Liver (tissue), 9 donors: ENCODE measurements at regions not wholly inside any gene's neighbourhood (a gene's known extent, or its start where the extent isn't known, plus 50 kb on each side); places are given as distances from the start of the nearest gene placed in this dataset. TPM values are rescaled to one million over a fixed set of nuclear protein-coding genes. Genes with fewer than 3 reads are reported as not detected.

Experiments used
- DNase-seq: peaks from one replicate; pipeline ENCODE4 v3.0.0-alpha.2; 2017; ENCODE audit warnings: low spot score
- H3K27ac ChIP-seq, 2 donors: one replicate each; pipeline ENCODE4 v1.7.0; 2013; ENCODE audit warnings: inconsistent platforms in 2 of 2, low read length in 2 of 2, control low read depth in 1 of 2, low read depth in 1 of 2, mild to moderate bottlenecking in 1 of 2
- H3K27me3 ChIP-seq, 4 donors: one replicate each; pipeline versions ENCODE4 v1.6.1 to v1.7.0; 2013; ENCODE audit warnings: low read length in 3 of 4, inconsistent platforms in 1 of 4, mild to moderate bottlenecking in 1 of 4, moderate library complexity in 1 of 4; ENCODE audit not compliant: control insufficient read depth in 4 of 4, insufficient read depth in 4 of 4
- H3K36me3 ChIP-seq, 4 donors: one replicate each; pipeline versions ENCODE4 v1.6.1 to v1.7.0; 2013; ENCODE audit warnings: low read length in 3 of 4, mild to moderate bottlenecking in 3 of 4, low read depth in 1 of 4, moderate library complexity in 1 of 4; ENCODE audit not compliant: control insufficient read depth in 4 of 4, insufficient read depth in 3 of 4
- H3K4me1 ChIP-seq, 4 donors: one replicate each; pipeline versions ENCODE4 v1.6.1 to v1.7.0; 2013; ENCODE audit warnings: low read length in 3 of 4, mild to moderate bottlenecking in 3 of 4, moderate library complexity in 1 of 4; ENCODE audit not compliant: control insufficient read depth in 4 of 4, insufficient read depth in 4 of 4
- H3K4me3 ChIP-seq, 3 donors: one replicate each; pipeline versions ENCODE4 v1.6.1 to v1.7.0; 2013; ENCODE audit warnings: low read length in 3 of 3, control low read depth in 1 of 3, low read depth in 1 of 3, mild to moderate bottlenecking in 1 of 3
- H3K9ac ChIP-seq, 2 donors: one replicate each; pipeline ENCODE4 v1.7.0; 2013; ENCODE audit warnings: low read length in 2 of 2, mild to moderate bottlenecking in 2 of 2, moderate library complexity in 2 of 2, control low read depth in 1 of 2, low read depth in 1 of 2
- H3K9me3 ChIP-seq, 4 donors: one replicate each; pipeline versions ENCODE4 v1.6.1 to v1.7.0; 2013; ENCODE audit warnings: low read length in 3 of 4; ENCODE audit not compliant: control insufficient read depth in 4 of 4
- EGR1 ChIP-seq, 2 donors: IDR thresholded peaks; 2 replicates each; pipeline ENCODE4 v1.6.1; 2016 to 2018; ENCODE audit warnings: antibody characterized with exemption in 2 of 2, low read depth in 2 of 2
- FOXA1 ChIP-seq: IDR thresholded peaks from 2 replicates; pipeline ENCODE4 v1.6.1; 2016; ENCODE audit warnings: antibody characterized with exemption
- FOXA2 ChIP-seq: IDR thresholded peaks from 2 replicates; pipeline ENCODE4 v1.6.1; 2016; ENCODE audit warnings: antibody characterized with exemption
- GABPA ChIP-seq, 2 donors: IDR thresholded peaks in 1 of 2; conservative IDR thresholded peaks in 1 of 2; 2 replicates each; pipeline ENCODE4 v1.6.1; 2016; ENCODE audit warnings: antibody characterized with exemption in 2 of 2, mild to moderate bottlenecking in 1 of 2, moderate library complexity in 1 of 2
- HNF4A ChIP-seq, 2 donors: conservative IDR thresholded peaks; 2 replicates each; pipeline ENCODE4 v1.6.1; 2016; ENCODE audit warnings: antibody characterized with exemption in 2 of 2, mild to moderate bottlenecking in 2 of 2
- HNF4G ChIP-seq: IDR thresholded peaks from 2 replicates; pipeline ENCODE4 v1.6.1; 2016; ENCODE audit warnings: antibody characterized with exemption
- RAD21 ChIP-seq, 2 donors: IDR thresholded peaks; 2 replicates each; pipeline ENCODE4 v1.6.1; 2016; ENCODE audit warnings: antibody characterized with exemption in 2 of 2, mild to moderate bottlenecking in 2 of 2
- RXRA ChIP-seq, 2 donors: IDR thresholded peaks; 2 replicates each; pipeline ENCODE4 v1.6.1; 2017 to 2018; ENCODE audit warnings: antibody characterized with exemption in 2 of 2, mild to moderate bottlenecking in 1 of 2
- TAF1 ChIP-seq: conservative IDR thresholded peaks from 2 replicates; pipeline ENCODE4 v1.6.1; 2016; ENCODE audit warnings: antibody characterized with exemption, mild to moderate bottlenecking
- YY1 ChIP-seq: IDR thresholded peaks from 2 replicates; pipeline ENCODE4 v1.6.1; 2016; ENCODE audit warnings: antibody characterized with exemption, mild to moderate bottlenecking
- WGBS: extraction: QIAGEN DNeasy Blood & Tissue Kit; methylation state at CpG from one replicate; pipeline ENCODE4 v1.1.7; 2013; 5-methylcytosine and 5-hydroxymethylcytosine counted together
- small RNA-seq: library from RNA; depleted of rRNA; stranded (forward); fragments of <200 nt; gene quantifications from one replicate; pipeline ENCODE3, GENCODE V24; 2014
- TF ChIP-seq, protein P1 (sequence below): IDR thresholded peaks from 2 replicates; pipeline ENCODE4 v1.6.1; 2016; ENCODE audit warnings: antibody characterized with exemption
- TF ChIP-seq, protein P2 (sequence below): IDR thresholded peaks from 2 replicates; pipeline ENCODE4 v1.6.1; 2016; ENCODE audit warnings: antibody characterized with exemption
- TF ChIP-seq, protein P3 (sequence below): fragments of 150-350 bp; IDR thresholded peaks from 2 replicates; pipeline ENCODE4 v1.5.1; 2017; ENCODE audit warnings: improper control_type of control experiment, low read depth, low read length; ENCODE audit not compliant: missing input control
- TF ChIP-seq, protein P4 (sequence below): IDR thresholded peaks from 2 replicates; pipeline ENCODE4 v1.6.1; 2016; ENCODE audit warnings: antibody characterized with exemption
- donor health status: healthy.
- donor health status: healthy.
- donor health status: healthy.
- donor health status: healthy.
- donor health status: healthy.

DNA sequence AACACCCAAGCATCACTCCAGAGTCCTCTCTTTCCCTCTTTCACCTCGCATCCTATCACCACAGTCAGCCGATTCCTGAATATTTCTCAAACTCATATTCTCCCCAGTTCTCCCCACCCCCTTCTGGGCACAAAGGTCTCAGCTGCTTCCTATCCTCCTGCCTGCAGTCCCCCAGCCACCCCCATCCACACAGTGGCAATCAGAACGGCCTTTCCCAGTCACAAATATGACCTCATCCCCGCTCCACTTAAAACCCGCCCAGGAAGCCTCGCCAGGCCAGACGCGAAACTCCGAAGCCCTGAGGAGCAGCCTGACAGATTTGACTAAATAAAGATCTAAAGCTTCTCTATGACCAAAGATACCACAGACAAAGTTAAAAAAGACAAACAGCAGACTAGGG lies 49.9 kb upstream of the LINGO1 start:
- Histone ChIP-seq H3K27me3 (peaks cover 0 to 7% (median 0%) of the 10 kb centered on the region in 4 donors), H3K36me3 (no peaks in the 10 kb centered on the region), H3K27ac (no peak overlapping the region), H3K4me3 (no peak overlapping the region), H3K9me3 (peaks cover 0 to 2% (median 0%) of the 10 kb centered on the region in 4 donors), H3K4me1 (no peaks in the 10 kb centered on the region), H3K9ac (no peak overlapping the region)
- TF ChIP-seq TAF1: no peak
- TF ChIP-seq, protein P1, sequence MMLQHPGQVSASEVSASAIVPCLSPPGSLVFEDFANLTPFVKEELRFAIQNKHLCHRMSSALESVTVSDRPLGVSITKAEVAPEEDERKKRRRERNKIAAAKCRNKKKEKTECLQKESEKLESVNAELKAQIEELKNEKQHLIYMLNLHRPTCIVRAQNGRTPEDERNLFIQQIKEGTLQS: no peak
- TF ChIP-seq HNF4G: no peak
- TF ChIP-seq, protein P2, sequence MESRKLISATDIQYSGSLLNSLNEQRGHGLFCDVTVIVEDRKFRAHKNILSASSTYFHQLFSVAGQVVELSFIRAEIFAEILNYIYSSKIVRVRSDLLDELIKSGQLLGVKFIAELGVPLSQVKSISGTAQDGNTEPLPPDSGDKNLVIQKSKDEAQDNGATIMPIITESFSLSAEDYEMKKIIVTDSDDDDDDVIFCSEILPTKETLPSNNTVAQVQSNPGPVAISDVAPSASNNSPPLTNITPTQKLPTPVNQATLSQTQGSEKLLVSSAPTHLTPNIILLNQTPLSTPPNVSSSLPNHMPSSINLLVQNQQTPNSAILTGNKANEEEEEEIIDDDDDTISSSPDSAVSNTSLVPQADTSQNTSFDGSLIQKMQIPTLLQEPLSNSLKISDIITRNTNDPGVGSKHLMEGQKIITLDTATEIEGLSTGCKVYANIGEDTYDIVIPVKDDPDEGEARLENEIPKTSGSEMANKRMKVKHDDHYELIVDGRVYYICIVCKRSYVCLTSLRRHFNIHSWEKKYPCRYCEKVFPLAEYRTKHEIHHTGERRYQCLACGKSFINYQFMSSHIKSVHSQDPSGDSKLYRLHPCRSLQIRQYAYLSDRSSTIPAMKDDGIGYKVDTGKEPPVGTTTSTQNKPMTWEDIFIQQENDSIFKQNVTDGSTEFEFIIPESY: no peak
- no peak for TF ChIP-seq EGR1 (IDR thresholded peaks at IDR 0.05; ENCODE audit: low read depth in 2 of 2)
- TF ChIP-seq FOXA2: no peak
- no peak for TF ChIP-seq RXRA (IDR thresholded peaks at IDR 0.05)
- no peak for TF ChIP-seq RAD21 (IDR thresholded peaks at IDR 0.05)
- TF ChIP-seq GABPA (IDR thresholded peaks at IDR 0.05 in 1 of 2, conservative IDR thresholded peaks at IDR 0.05 in 1 of 2): no peak
- no peak for TF ChIP-seq FOXA1
- TF ChIP-seq YY1: no peak
- TF ChIP-seq, protein P3, sequence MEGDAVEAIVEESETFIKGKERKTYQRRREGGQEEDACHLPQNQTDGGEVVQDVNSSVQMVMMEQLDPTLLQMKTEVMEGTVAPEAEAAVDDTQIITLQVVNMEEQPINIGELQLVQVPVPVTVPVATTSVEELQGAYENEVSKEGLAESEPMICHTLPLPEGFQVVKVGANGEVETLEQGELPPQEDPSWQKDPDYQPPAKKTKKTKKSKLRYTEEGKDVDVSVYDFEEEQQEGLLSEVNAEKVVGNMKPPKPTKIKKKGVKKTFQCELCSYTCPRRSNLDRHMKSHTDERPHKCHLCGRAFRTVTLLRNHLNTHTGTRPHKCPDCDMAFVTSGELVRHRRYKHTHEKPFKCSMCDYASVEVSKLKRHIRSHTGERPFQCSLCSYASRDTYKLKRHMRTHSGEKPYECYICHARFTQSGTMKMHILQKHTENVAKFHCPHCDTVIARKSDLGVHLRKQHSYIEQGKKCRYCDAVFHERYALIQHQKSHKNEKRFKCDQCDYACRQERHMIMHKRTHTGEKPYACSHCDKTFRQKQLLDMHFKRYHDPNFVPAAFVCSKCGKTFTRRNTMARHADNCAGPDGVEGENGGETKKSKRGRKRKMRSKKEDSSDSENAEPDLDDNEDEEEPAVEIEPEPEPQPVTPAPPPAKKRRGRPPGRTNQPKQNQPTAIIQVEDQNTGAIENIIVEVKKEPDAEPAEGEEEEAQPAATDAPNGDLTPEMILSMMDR: no peak
- TF ChIP-seq, protein P4, sequence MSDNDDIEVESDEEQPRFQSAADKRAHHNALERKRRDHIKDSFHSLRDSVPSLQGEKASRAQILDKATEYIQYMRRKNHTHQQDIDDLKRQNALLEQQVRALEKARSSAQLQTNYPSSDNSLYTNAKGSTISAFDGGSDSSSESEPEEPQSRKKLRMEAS: no peak
- no peak for TF ChIP-seq HNF4A (conservative IDR thresholded peaks at IDR 0.05)
- no peak for DNase-seq
- WGBS: 54% methylated on average over 9 of the region's 9 CpGs

Small RNA genes in the stretch of these regions (small RNA-seq; reads per million reads assigned to genes)
- gene RN7SL214P: not detected
